Effector memory CD4-positive, alpha-beta T cell (primary cell): ENCODE measurements at regions not wholly inside any gene's neighbourhood (a gene's known extent, or its start where the extent isn't known, plus 50 kb on each side); places are given as distances from the start of the nearest gene placed in this dataset.

ENCODE experiments used
- DNase-seq, 3 donors: peaks; one replicate each; pipeline ENCODE4 v3.0.0-alpha.2; 2020
- H3K27ac ChIP-seq: 2 replicates; pipeline ENCODE4 v1.7.0; 2013; ENCODE audit warnings: mild to moderate bottlenecking, low read length, moderate library complexity; ENCODE audit not compliant: insufficient read depth, poor library complexity, severe bottlenecking
- H3K27me3 ChIP-seq: replicated peaks from 2 replicates; pipeline ENCODE4 v1.7.0; 2013; ENCODE audit warnings: mild to moderate bottlenecking, low read length; ENCODE audit not compliant: insufficient read depth, control insufficient read depth, poor library complexity, severe bottlenecking
- H3K36me3 ChIP-seq: 2 replicates; pipeline ENCODE4 v1.7.0; 2013; ENCODE audit warnings: mild to moderate bottlenecking, low read length, moderate library complexity; ENCODE audit not compliant: control insufficient read depth, insufficient read depth
- H3K4me1 ChIP-seq: 2 replicates; pipeline ENCODE4 v1.7.0; 2013; ENCODE audit warnings: low read length, mild to moderate bottlenecking; ENCODE audit not compliant: control insufficient read depth, insufficient read depth, poor library complexity, severe bottlenecking
- H3K4me3 ChIP-seq: 2 replicates; pipeline ENCODE4 v1.7.0; 2013; ENCODE audit warnings: low read length, low read depth, mild to moderate bottlenecking; ENCODE audit not compliant: insufficient read depth, poor library complexity, severe bottlenecking
- H3K9me3 ChIP-seq: 2 replicates; pipeline ENCODE4 v1.7.0; 2013; ENCODE audit warnings: mild to moderate bottlenecking, low read length, moderate library complexity; ENCODE audit not compliant: control insufficient read depth

DNA sequence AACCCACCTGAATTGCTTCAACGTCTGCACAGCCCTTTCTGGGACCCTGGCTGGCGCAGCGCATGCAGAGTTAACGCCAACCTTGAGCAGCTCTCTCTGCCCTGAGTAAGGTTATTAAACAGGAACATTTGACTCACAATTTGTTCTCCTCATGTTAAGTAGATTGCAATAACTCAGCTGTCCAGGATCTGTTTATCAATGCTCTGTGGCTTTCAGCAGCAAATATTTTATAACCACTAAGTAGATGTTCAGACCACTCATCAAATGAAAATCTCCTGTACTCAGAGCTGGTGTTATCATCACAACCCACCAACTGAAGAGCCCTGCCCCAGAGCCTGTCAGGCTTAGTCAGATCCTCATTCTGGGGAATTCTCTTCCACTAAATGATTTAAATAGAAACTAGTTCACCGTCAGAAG is 403.0 kb downstream of the ZNF608 start:
- H3K27ac ChIP-seq, result no peak overlapping the region
- no peak overlapping the region for H3K4me3 ChIP-seq
- no peaks in the 10 kb centered on the region for H3K36me3 ChIP-seq
- H3K4me1 ChIP-seq, result no peaks in the 10 kb centered on the region
- no peaks in the 10 kb centered on the region for H3K27me3 ChIP-seq
- no peak for DNase-seq
- H3K9me3 ChIP-seq, result no peaks in the 10 kb centered on the region

DNA sequence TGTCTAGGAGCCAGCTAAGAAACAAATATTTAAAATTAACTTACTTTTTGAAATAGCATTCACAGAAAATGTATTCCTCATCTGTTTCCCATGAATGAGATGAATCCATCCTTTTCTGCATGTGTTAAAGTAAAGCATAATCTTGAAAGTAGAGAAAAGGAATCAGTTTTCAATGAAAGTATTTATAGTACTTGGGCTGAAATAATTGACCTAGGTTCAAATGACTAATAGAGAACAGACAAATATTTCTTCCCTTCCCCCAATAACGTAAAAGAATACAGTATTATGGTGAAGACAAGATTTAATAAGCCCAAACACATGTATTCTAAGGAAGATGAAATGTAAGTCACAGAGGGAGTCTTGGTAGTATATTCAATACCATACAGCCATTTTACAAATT is 403.5 kb downstream of the ZNF608 start:
- Histone ChIP-seq H3K27ac (no peak overlapping the region), H3K9me3 (no peaks in the 10 kb centered on the region), H3K27me3 (no peaks in the 10 kb centered on the region), H3K36me3 (no peaks in the 10 kb centered on the region), H3K4me3 (no peak overlapping the region), H3K4me1 (no peaks in the 10 kb centered on the region)
- DNase-seq, result no peak

DNA sequence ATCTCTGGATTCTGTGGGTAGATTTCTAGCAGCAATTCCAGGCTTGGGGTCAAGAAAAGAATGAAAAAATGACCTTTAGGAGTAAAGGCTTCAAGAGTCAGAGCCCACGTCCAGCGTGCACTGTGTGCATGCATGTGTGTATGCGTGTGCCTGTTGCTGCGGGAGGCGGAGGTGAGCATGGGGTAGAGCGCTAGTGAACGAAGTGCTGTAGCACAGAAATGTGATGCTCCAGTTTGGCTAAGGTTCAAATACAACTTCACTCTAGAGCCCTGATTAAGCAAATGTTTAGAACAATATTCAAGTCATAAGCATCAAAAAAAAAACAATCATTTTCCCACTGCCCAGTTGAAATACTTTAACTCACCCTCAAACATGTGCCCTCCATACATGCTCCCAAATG is 403.9 kb downstream of the ZNF608 start:
- Histone ChIP-seq H3K4me1 (no peaks in the 10 kb centered on the region), H3K27ac (no peak overlapping the region), H3K9me3 (no peaks in the 10 kb centered on the region), H3K36me3 (no peaks in the 10 kb centered on the region), H3K27me3 (no peaks in the 10 kb centered on the region), H3K4me3 (no peak overlapping the region)
- DNase-seq, result no peak

DNA sequence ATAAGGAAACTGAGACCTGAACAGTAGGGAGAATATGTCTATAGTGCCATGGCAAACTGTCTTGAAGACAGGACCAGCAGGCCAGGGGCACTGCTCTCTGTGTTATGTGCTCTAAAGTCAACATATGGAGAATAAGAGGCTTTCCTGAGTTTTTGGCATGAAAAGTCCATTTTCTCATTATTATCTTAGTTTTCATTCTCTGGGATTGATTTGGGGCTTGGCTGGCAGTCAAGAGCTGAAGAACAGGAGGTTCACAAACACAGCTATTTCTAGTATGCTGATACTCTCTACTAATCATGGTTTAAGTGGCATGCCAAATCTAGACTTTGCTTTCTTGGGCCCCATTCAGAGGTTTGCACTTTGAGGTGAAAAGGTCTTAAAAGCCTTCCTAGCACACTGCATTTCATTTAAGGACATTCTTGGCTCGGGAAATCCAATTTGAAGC is 404.4 kb downstream of the ZNF608 start:
- Histone ChIP-seq H3K4me1 (no peaks in the 10 kb centered on the region), H3K4me3 (no peak overlapping the region), H3K27ac (no peak overlapping the region), H3K36me3 (no peaks in the 10 kb centered on the region), H3K9me3 (no peaks in the 10 kb centered on the region), H3K27me3 (no peaks in the 10 kb centered on the region)
- DNase-seq, result no peak

DNA sequence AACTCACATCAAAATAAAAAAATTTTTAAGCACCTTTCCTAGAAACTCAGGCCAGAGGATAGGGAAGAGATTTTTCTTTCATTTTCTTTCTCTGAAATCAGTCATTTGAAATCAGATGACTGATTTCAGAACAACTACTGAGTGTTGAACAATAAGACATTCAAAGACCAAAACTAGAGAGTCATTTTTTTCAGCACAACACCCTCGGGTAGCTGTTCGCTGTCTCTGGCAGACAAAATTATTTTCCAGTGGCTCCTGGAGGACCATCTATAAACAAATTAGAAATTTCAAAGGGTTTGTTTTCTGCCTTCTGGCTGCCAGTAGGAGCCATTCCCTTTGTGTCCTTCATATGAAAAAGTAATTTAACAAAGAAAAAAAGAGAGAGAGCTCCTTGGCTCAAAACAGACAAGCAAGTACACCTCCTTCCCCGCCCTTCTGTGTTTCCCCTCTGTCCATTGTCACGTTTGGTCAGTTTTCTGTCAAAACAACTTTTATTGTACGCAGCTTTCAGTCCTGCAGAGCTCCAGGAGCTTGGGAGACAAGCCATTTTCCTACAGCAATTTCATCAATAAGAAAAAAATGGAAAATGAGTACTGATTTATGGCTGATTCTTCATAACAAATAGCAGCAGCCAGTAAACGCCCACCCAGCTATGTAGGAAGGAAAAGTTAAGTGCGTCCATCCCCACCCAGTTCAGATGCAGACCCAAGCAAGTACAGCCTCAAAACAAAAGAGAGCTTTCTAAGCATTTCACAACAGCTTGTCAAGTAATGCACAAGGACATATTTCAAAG is 405.2 kb downstream of the ZNF608 start:
- Histone ChIP-seq H3K27me3 (no peaks in the 10 kb centered on the region), H3K27ac (no peak overlapping the region), H3K9me3 (no peaks in the 10 kb centered on the region), H3K36me3 (no peaks in the 10 kb centered on the region), H3K4me3 (no peak overlapping the region), H3K4me1 (no peaks in the 10 kb centered on the region)
- no peak for DNase-seq

DNA sequence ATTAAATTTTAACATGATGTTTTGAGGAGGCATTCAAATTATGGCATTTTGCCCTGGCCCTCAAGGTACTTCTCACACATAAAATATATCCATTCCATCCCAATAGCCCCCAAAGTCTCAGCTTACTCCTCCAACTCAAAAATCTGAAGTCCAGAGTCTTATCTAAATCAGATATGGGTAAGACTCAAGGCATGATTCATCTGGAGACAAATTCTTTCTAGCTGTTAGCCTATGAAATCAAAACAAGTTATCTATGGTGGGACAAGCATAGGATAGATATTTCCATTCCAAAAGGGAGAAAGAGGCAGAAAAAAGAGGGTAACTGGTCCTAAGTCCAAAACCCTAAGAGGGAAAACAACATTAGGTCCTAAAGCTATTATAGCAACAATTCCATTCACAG is 408.4 kb downstream of the ZNF608 start:
- Histone ChIP-seq H3K27me3 (no peaks in the 10 kb centered on the region), H3K27ac (no peak overlapping the region), H3K4me1 (no peaks in the 10 kb centered on the region), H3K9me3 (no peaks in the 10 kb centered on the region), H3K36me3 (no peaks in the 10 kb centered on the region), H3K4me3 (no peak overlapping the region)
- no peak for DNase-seq

DNA sequence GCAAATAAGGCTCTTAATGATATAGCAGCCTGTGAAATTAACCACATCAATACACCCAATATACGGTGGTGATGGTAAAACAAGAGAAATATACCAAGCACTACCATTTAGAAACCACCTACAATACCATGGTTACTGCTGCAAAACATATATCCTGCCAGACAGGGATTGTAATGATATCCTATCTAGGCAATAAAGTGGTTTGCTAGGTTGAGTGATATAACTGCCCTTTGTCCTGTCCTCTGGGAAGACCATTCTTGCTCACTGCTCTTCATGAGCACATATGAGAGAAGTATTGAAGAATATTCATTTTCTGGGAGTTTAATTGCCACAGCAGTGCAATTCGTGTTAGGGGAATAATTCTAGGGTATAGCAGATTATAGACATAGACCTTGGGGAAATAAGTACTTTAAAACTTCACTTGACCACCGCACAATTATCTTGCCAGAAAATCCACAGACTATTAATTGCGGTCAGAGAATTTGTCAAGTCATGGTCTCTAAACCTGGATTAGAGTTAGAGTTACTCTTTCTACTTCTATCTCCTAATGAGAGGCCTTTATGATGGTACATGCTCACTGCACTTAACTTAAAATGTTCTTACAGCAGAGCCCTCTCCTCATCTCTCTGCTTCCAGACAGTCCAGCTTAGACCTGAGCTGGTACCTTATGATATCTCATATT is 413.0 kb downstream of the ZNF608 start:
- Histone ChIP-seq H3K9me3 (no peaks in the 10 kb centered on the region), H3K36me3 (no peaks in the 10 kb centered on the region), H3K27ac (no peak overlapping the region), H3K4me3 (no peak overlapping the region), H3K4me1 (no peaks in the 10 kb centered on the region), H3K27me3 (no peaks in the 10 kb centered on the region)
- no peak for DNase-seq

DNA sequence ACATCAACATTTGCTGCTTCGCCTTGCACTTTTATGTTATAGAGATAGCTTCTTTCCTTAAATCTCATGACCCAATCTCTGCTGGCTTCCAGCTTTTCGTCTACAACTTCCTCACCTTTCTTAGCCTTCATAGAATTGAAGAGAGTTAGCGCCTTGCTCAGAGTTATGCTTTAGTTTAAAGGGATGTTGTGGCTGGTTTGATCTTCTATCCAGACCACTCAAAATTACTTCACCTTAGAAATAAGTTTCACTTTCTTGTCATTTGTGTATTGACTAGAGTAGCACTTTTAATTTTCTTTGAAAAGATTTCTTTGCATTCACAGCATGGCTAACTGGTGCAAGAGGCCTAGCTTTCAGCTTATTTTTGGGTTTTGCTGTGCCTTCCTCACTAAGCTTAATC is 414.2 kb downstream of the ZNF608 start:
- DNase-seq, result no peak
- H3K27me3 ChIP-seq, result no peaks in the 10 kb centered on the region
- H3K9me3 ChIP-seq, result no peaks in the 10 kb centered on the region
- no peaks in the 10 kb centered on the region for H3K4me1 ChIP-seq
- no peak overlapping the region for H3K4me3 ChIP-seq
- no peaks in the 10 kb centered on the region for H3K36me3 ChIP-seq
- no peak overlapping the region for H3K27ac ChIP-seq

DNA sequence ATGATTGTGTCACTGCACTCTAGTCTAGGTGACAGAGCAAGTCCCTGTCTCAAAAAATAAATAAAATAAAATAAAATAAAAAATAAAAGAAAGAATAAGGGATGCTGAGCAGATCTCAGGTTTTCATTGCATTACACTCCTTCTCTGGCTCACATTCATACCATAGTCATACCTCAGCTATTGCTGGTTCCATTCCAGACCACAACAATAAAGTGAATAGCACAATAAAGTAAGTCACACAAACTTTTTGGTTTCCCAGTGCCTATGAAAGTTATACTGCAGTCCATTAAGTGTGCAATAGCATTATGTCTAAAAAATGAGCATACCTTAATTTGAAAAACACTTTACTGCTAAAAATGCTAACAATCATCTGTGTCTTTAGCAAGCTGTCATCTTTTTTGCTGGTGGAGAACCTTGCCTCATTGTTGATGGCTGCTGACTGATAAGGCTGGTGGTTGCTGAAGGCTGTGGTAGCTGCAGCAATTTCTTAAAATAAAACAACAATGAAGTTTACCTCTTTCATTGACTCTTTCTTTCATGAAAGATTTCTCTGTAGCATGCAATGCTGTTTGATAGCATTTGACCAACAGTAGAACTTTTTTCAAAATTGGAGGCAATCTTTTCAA is 415.7 kb downstream of the ZNF608 start:
- no peaks in the 10 kb centered on the region for H3K9me3 ChIP-seq
- no peaks in the 10 kb centered on the region for H3K36me3 ChIP-seq
- H3K4me1 ChIP-seq, result no peaks in the 10 kb centered on the region
- H3K27me3 ChIP-seq, result no peaks in the 10 kb centered on the region
- no peak for DNase-seq
- no peak overlapping the region for H3K27ac ChIP-seq
- no peak overlapping the region for H3K4me3 ChIP-seq

DNA sequence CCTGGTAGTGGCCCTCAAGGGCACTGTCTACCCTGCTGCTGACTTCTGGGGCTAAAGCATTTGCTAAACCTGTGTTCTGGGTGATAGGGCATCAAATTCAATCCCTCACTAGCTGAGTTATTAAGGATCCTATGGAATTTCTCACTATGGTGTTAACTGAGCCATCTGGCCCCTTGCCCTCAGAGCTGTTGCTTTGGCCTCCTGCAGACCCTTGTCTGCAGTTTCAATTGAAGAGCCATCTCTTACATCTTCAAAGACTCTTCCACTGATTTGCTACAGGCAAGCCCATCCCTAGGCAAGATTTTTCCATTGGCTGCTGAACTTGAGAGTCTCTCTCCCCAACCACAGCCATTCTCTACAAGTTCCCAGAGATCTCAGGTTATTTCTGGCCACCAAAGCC is 418.2 kb downstream of the ZNF608 start:
- DNase-seq, result no peak
- Histone ChIP-seq H3K36me3 (no peaks in the 10 kb centered on the region), H3K27ac (no peak overlapping the region), H3K4me1 (no peaks in the 10 kb centered on the region), H3K4me3 (no peak overlapping the region), H3K9me3 (no peaks in the 10 kb centered on the region), H3K27me3 (no peaks in the 10 kb centered on the region)
